ENCODE measurements at regions not wholly inside any gene's neighbourhood (a gene's known extent, or its start where the extent isn't known, plus 50 kb on each side); places are given as distances from the start of the nearest gene placed in this dataset.
"Not testable (repeated sequence)": the region's sequence is repeated elsewhere in the genome, so short reads cannot be mapped to it uniquely, and the experiment has no call there.

DNA sequence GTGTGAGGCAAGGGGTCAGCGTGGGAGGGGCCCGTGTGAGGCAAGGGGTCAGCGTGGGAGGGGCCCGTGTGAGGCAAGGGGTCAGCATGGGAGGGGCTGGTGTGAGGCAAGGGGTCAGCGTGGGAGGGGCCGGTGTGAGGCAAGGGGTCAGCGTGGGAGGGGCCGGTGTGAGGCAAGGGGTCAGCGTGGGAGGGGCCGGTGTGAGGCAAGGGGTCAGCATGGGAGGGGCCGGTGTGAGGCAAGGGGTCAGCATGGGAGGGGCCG, 119.2 kb downstream of the SEPTIN14 start:
- DNase-seq (ENCODE audit: low spot score): not testable (repeated sequence)

DNA sequence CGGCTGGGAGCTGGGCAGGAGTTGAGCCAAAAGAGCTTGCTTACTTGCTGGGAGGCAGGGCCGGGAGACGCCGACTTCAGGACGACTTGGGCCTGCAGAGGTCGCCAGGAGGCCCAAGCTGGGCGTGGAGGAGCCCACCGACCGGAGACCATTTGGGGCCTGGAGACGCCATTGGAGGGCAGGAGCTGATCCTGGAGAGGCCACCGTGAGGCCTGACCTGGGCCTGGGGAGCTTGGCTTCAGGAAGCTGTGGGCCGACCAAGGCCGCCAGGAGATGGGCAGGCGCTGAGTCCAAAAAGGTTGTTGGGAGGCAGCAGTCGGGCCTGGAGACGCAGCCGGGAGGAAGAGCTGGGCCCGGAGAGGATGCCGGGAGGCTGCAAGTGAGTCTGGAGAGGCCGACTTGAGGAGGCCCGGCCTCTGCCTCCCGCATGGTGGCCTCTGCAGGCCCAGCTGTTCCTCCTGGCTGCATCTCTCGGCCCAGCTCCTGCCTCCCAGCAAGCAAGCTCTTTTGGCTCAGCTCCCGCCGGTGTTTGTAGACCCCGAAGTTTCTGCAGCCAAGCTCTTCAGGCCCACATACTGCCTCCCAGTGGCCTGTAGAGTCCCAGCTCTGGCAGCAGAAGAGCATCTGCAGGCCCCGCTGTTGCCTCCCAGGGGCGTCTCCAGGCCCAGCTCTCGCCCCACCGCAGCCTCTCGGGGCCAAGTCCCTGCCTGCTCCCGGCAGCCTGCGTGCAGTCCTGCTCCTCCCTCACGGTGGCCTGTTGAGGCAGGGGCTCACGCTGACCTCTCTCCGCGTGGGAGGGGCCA, 119.7 kb downstream of the SEPTIN14 start:
- DNase-seq (ENCODE audit: low spot score): not testable (repeated sequence)

DNA sequence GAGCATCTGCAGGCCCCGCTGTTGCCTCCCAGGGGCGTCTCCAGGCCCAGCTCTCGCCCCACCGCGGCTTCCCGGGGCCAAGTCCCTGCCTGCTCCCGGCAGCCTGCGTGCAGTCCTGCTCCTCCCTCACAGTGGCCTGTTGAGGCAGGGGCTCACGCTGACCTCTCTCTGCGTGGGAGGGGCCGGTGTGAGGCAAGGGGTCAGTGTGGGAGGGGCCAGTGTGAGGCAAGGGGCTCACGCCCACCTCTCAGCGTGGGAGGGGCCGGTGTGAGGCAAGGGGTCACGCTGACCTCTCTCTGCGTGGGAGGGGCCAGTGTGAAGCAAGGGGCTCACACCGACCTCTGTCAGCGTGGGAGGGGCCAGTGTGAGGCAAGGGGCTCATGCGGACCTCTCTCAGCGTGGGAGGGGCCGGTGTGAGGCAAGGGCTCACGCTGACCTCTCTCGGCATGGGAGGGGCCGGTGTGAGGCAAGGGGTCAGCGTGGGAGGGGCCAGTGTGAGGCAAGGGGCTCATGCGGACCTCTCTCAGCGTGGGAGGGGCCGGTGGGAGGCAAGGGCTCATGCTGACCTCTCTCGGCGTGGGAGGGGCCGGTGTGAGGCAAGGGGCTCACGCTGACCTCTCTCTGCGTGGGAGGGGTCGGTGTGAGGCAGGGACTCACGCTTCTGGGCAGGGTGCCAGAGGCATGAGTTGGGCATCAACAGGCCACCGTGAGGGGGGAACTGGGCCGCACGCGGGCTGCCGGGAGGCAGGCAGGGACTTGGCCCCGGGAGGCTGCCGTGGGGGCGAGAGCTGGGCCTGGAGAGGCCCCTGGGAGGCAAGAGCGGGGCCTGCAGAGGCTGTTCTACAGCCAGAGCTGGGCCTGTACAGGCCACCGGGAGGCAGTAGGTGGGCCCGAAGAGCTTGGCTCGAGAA, 120.6 kb downstream of the SEPTIN14 start:
- not testable (repeated sequence) for DNase-seq (ENCODE audit: low spot score)

DNA sequence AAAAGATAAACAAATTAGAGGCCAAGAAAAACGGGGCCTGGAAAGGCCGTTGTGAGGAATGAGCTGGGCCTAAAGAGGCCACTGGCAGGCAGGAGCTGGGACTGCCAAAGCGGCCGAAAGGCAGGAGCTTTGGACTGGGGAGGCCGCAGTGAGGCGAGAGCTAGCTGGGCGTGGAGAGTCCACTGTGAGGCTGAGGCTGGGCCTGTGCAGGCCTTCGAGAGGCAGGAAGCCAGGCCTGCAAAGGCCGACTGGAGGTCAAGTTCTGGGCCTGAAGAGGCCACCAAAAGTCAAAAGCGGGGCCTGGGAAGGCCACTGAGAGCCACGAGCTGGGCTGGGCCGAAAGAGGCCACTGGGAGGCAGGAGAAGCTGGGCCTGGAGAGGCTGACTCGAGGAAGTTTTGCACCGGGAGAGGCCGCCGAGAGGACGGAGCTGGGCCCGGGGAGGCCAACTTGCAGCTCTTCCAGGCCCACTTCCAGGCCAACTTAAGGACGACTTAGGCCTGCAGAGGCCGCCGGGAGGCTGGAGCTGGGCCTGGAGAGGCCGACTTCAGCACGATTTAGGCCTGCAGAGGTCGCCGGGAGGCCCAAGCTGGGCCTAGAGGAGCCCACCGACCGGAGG, 121.8 kb downstream of the SEPTIN14 start:
- DNase-seq (ENCODE audit: low spot score): not testable (repeated sequence)

DNA sequence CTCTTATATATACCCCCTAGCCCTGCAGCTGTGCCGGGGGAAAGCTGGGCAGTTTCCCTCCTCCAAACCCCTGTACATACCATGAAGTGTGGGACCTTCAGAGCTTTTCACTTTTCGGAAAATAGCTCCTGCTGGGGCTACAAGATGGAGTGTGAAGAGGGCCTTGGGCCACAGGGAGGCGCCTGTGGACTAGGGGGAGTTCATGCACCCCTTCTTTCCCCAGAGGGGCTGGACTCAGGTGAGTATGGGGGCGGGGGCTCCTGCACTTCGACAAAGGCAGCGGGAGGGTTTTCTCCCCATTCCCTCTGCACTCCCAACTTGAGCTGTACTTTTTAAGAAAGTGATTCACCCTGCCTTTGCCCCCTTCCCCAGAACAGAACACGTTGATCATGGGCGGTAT, 122.5 kb downstream of the SEPTIN14 start:
- not testable (repeated sequence) for DNase-seq (ENCODE audit: low spot score)

DNA sequence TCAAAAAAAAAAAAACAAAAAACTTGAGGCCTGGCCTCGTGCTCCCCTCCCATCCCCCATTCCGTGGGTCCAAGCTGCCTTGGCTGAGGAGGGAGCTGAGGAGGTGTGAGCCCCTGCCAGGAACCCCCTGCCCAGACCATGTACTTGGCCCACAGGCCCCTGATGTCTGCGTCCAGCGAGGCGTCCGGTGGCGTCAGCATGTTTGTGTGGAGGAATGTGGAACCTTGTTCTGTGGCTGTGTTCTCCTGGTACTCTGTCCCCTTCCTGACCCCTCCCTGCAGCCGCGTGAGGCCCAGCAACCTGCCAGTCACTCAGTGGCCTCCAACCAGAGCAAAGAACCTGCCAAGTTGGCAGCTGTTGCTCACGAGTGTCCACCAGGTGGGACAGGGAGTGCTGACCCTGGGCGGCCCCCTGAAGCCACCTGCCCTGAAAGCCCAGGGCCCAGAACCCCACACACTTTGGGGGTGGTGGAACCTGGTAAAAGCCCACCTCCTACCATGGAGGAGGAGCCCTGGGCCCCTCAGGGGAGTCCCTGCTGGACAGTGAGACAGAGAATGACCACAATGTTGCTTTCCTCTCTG, 125.8 kb downstream of the SEPTIN14 start:
- DNase-seq (ENCODE audit: low spot score): not testable (repeated sequence)

DNA sequence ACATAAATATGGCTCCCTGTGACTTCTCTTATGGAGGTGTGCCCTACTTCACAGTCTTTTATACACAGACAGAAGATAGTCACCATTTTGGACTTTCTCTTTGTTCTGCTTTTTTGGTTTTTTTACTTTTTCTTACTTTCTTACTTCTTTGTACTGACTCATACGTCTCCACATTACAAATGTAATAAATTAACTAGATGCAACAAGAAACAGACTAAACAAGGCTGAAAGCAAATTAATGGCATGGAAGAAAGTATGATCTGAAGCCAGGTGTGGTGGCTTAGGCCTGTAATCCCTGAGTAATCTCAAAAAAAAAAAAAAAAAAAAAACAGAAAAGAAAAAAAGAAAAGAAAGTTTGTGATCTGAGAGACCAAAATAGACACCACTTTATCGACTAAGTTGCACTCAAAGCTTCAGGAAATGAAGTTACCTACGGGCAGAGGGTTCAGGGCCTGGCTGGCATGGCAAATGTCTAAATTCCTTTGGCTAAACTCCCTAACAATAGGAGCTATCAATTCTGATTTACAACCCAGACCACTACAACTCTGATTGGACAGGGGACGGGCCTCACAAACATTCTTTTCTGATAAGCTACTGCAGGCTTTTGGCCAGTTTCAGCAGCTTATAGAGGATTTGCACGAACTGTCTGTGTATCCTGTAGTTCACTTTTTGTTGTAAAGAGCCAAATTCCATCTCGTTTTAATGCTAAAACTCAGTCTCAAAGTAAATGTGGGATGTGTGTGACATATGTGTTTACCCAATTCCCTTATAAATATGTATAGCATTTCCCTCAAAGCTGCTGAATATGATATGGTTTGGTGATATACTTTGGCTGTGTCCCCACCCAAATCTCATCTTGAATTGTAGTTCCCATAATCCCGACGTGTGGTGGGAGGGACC, 129.1 kb downstream of the SEPTIN14 start:
- no peak for DNase-seq (ENCODE audit: low spot score)

DNA sequence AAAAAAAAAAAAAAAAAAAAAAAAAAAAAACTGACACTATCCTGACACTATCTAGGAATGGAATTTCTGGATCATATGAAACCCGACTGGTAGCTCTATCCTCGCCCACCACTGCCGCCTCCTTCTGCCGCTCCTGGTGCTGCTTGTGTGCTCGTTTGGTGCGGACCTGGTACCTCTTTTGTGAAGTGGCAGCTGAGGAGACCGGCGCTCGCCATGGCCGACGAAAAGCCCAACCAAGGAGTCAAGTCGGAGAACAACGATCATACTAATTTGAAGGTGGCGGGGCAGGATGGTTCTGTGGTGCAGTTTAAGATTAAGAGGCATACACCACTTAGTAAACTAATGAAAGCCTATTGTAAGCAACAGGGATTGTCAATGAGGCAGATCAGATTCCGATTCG, 130.6 kb downstream of the SEPTIN14 start:
- no peak for DNase-seq (ENCODE audit: low spot score)

DNA sequence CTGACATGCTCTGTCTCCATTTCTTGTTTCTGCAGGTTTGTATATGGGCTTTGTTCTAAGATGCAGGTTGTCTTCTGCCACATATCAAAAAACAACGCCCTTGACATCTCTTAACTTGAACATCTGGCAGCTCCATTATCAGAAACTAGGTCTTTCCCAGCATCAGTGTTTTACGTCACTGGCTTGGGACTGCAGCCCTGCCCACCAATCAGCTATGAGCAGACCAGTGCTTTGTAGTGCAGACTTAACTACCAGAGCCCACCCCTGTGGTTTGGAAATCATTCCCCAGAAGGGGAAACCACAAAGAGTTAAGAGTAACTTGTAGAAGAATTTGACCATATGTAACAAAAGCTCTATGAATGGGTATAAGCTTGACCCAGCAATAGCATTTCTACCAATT, 132.4 kb downstream of the SEPTIN14 start:
- DNase-seq (ENCODE audit: low spot score): no peak

DNA sequence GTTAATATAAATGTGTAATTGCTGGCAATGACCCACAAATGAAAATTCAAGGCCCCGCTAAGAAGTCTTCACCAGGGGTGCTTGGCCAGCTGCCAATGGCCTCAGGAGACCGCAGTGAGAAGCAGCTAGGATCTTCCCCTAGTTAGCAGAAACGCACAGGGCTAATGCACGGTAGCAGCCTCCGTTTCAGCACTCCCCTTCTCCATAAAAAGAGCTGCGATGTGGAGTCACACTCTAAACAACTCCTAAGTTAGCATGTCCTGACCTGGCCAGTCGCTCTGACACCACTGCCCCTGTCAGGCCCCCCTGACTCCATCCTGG, 139.0 kb downstream of the SEPTIN14 start:
- no peak for DNase-seq (ENCODE audit: low spot score)

DNA sequence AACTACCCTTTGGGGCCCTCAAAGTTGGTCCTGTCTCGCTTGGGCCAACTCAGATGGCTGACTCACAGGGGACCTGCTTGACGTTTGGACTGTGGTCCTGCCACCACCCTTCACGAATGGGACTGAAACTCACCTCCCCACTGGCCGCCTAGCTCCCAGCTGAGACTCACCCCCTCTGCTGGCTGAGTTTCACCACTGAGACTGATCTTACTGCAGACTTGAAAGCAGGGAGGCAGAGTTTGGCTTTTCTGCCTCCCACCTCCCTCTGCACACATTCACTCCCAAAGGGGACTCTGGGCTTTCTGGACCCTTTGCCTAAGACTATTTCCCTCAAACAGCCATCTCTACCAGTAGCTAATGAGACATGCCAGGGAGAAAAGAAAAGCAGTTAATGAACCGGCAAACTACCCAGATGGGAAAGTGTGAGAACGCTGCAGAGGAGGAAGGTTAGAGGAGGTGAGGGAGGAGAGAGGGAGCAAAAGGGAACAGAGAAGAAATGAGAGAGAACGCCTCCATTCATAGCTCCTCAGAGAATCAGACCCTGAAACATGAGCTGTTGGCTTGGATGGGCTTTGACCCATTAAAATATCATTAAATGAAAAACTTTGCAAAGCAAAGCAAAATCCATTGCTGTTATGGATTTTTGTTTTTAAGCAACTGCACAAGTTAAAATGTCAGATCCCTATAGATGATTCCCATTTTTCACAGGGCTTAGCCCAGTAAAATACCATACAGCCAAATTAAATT, 139.5 kb downstream of the SEPTIN14 start:
- not testable (repeated sequence) for DNase-seq (ENCODE audit: low spot score)

DNA sequence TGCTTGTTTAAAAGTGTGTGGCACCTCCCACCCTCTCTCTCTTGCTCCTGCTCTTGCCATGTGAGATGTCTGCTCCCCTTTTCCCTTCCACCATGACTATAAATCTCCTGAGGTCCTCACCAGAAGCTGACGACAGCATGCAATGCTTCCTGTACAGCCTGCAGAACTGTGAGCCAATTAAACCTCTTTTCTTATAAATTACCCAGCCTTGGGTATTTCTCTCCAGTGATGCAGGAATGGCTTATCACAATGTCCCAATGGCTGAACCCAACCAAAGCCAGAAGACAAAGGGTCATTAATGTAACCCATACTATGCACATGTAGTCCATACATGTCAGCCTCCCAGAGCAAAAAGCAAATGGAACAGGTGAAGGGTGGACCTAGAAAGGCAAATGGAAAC, 141.5 kb downstream of the SEPTIN14 start:
- DNase-seq (ENCODE audit: low spot score): not testable (repeated sequence)

DNA sequence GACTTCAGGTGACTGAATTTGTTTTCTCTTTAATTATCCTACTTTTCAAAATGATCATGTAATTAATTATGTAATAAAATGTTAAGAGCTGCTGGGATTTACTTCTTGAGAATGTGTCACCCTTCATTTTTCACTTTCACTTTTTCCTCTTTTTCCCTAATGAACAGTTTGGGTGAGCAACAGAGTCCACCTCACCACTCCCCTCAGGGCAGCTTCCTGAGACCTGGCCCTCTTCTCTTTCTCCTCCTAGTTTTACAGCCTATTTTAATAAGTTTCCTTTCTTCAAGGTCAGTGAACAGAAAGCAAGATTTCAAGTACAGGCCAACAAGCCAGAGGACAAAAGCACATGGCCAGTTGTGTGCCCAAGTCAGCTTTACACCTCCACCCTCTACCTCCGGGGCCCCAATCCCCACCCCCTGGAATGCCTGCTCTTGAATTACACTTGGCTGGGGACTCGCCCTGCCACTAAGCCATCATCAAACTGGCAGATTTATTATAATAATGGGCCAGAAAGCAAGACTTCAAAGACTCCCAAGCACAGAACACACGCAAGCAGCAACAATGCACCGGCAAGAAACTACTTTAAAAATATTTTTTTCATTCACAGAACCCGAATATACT, 143.1 kb upstream of the VOPP1 start:
- not testable (repeated sequence) for DNase-seq (ENCODE audit: low spot score)

DNA sequence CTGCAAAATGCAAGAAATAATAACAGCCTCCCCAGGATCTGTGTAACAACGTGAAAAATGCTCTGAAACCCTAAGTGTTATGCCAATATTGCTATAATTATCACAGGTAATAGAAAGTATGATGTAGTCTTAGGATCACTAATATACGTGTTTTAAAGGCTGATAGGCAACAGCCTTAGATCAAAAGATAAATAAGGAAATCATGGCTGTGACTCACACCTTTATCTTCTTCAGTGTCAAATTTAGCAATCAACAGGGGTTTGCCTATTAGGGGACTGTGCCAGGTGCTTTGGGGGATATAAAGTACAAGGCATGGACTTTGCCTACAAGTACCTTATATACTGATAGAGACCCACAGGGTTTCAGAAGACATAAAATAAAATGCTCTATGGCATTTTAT, 142.1 kb upstream of the VOPP1 start:
- not testable (repeated sequence) for DNase-seq (ENCODE audit: low spot score)

DNA sequence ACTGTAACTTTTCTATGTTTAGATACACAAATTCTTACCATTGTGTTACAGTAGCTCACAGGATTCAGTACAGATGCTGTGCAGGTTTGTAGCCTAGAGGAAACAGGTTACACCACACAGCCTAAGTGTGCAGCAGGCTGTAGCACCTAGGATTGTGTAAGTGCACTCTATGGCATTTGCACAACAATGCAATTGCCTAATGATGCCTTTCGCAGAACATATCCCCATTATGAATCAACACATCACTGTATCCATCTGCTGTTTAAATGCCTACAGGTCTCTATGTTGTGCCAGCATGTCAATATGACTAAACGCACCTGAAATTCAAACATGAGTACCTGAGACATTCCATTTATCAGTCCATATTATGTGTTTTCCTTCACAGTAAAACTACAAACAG, 138.0 kb upstream of the VOPP1 start:
- not testable (repeated sequence) for DNase-seq (ENCODE audit: low spot score)

DNA sequence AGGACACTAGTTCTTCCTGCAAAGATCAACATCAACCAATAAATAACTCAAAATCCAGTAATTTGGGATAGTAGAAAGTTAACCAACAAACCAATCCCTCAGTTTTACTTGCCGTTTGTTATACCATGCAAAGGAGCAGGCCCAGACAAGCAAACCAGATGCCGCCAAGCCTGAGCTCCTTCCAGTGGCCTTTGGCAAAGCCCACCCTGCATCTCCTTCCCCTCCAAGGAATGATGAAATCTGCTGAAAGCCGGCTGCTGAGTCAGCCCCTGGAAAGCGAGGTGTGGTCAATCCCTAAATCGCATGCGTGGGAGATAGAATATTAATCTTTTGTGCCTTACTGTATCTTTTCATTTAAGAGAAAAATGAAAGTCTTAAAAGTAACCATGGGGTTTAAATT, 135.7 kb upstream of the VOPP1 start:
- DNase-seq (ENCODE audit: low spot score): not testable (repeated sequence)

DNA sequence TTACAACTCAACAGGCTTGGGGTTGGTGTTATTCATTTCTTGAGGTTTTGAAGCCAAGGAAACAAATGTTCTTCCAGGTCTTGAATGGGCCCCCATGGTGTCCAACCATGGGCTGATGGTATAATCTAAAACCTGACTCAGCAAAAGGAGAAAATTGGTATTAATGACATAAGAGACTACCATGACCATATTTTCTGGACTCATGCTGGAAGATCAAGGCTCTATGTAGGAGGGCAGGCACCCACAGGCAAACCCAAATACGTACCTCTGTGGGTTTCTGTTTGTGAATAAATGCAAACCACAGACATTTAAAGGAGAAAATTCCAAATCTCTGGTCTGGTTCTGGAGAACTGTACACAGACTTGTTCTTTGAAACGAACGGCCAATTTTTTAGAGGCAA, 135.1 kb upstream of the VOPP1 start:
- not testable (repeated sequence) for DNase-seq (ENCODE audit: low spot score)

DNA sequence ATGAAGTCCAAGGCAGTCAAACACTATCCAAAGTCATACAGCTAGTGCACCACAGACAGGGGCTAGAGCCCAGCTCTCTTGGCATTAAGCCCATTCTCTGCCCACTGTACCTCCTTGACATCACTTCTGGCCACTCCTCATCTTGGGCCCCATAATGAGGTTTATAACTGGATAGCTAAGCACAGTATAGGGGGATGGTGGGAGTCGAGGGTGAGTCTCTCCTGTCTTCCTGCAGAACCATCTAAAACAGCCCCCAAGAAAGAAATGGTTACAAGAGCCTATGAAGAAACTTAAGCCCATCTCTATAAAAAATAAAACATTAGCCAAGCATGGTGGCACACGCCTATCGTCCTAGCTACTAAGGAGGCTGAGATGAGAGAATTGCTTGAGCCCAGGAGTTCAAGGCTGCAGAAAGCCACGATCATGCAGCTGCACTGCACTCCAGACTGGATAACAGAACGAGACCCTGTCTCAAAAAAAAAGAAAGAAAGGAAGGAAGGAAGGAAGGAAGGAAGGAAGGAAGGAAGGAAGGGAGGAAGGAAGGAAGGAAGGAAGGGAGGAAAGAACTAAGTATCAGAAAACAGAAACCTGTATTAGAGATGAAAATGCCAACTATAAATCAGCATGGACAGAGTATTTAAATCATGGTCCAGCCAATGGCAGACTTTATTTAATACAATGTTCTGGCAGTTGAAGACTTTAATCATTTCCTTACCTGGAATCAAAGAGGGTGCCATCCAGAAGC, 134.3 kb upstream of the VOPP1 start:
- DNase-seq (ENCODE audit: low spot score): not testable (repeated sequence)

DNA sequence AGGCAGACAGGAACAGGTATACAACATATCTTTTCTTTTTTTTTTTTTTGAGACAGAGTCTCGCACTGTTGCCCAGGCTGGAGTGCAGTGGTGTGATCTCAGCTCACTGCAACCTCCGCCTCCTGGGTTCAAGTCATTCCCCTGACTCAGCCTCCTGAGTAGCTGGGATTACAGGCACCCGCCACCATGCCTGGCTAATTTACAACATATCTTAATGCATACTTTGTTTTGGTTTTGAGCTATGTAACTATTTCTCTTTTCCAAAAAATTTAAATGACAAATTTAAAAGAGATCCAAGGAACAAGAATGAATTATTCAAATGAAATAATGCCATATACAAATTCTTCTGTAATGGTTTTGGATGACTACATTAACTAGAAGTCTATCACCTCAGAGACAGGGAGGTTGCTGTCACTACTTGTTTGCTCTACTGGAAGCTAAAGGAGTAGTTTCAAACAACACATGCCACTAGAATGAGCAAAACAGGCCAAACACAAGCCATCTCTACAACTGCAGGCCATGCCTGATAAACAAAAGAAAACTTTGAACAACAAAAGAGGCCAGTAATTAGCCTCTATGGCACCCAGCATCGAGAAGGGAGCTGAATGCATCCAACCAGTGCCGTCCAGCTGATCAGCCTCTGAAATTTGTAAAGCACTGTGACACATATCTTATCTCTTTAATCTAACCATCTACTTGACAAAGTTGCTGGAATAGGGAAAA, 133.6 kb upstream of the VOPP1 start:
- not testable (repeated sequence) for DNase-seq (ENCODE audit: low spot score)

All from COLO829 (cell line).